Right lobe of liver (tissue), 4 donors: ENCODE measurements at regions not wholly inside any gene's neighbourhood (a gene's known extent, or its start where the extent isn't known, plus 50 kb on each side); places are given as distances from the start of the nearest gene placed in this dataset.

Experiments
- POLR2A ChIP-seq: fragments of 450-650 bp; IDR thresholded peaks from one replicate; pipeline ENCODE4 v1.6.1; 2017; ENCODE audit warnings: antibody characterized with exemption, mild to moderate bottlenecking
- TF ChIP-seq, protein P1 (sequence below), 4 donors: fragments of 200-600 bp in 3 of 4; fragments of 450-650 bp in 1 of 4; IDR thresholded peaks; one replicate each; pipeline versions ENCODE4 v1.5.1 to v1.8.0; 2016 to 2022; ENCODE audit warnings: antibody characterized with exemption in 4 of 4, mild to moderate bottlenecking in 2 of 4
- donor health status: DM: no; HTN: no; CAD: no.
- donor health status: DM: no; HTN: no; CAD: no.
- donor health status: DM: no; HTN: yes; CAD: no.

DNA sequence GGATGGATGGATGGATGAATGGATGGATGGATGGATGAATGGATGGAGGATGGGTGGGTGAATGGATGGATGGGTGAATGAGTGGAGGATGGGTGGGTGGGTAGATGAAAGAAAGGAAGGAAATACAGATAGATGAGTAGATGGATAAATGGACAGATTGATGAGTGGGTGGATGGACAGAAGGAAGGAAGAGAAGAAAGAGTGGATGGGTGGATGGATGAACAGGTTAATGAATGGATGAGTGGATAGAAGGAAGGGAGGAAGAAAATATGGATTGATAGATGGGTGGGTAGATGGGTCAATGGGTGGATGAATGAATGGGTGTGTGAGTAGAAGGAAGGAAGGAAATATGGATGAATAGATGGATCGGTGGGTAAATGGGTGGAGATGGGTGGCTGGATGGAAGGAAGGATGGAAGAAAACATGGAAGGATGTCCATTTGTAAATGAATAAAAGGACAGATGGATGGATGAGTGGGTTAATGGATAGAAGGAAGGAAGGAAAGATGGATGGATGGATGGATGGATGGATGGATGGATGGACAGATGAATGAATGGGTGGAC is 97.3 kb upstream of the TNRC6C start:
- TF ChIP-seq, protein P1, sequence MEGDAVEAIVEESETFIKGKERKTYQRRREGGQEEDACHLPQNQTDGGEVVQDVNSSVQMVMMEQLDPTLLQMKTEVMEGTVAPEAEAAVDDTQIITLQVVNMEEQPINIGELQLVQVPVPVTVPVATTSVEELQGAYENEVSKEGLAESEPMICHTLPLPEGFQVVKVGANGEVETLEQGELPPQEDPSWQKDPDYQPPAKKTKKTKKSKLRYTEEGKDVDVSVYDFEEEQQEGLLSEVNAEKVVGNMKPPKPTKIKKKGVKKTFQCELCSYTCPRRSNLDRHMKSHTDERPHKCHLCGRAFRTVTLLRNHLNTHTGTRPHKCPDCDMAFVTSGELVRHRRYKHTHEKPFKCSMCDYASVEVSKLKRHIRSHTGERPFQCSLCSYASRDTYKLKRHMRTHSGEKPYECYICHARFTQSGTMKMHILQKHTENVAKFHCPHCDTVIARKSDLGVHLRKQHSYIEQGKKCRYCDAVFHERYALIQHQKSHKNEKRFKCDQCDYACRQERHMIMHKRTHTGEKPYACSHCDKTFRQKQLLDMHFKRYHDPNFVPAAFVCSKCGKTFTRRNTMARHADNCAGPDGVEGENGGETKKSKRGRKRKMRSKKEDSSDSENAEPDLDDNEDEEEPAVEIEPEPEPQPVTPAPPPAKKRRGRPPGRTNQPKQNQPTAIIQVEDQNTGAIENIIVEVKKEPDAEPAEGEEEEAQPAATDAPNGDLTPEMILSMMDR (IDR thresholded peaks at IDR 0.05), result no peak
- TF ChIP-seq POLR2A, result no peak
